HCT116 (cell line): ENCODE measurements at regions not wholly inside any gene's neighbourhood (a gene's known extent, or its start where the extent isn't known, plus 50 kb on each side); places are given as distances from the start of the nearest gene placed in this dataset.

Experiments
- ATAC-seq: fragments of 200-7000 bp; cut with Tn5 transposase; 2 replicates; pipeline ENCODE4 v1.9.1; 2020; ENCODE audit warnings: mild to moderate bottlenecking, moderate library complexity
- BruUV-seq: library from RNA; stranded (reverse); fragments of 400-500 nt; replicated peaks from 2 replicates; lab custom pipeline; 2021; lab: Mats Ljungman, UMichigan
- CTCF ChIA-PET: fragments of 300-600 bp; sonication (Branson Sonifier 250); formaldehyde crosslinking; loops from one replicate; lab custom pipeline; 2021; ENCODE audit warnings: antibody characterized with exemption; lab: Charles Lee
- POLR2A ChIA-PET: fragments of 300-600, 350-600 bp; sonication (Branson Sonifier 250); formaldehyde crosslinking; loops from one replicate; lab custom pipeline; 2021; ENCODE audit warnings: antibody characterized with exemption; lab: Charles Lee
- RAD21 ChIA-PET, 2 experiments: fragments of 300-600 bp; sonication (Branson Sonifier 250); formaldehyde crosslinking; loops; one replicate each; lab custom pipeline; 2023; ENCODE audit warnings: low total read pairs in 2 of 2; ENCODE audit not compliant: uncharacterized antibody in 2 of 2, unreplicated experiment in 2 of 2, low non-redundant PET in 1 of 2; lab: Charles Lee
- DNase-seq: peaks from one replicate; pipeline ENCODE4 v3.0.0-alpha.2; 2010; ENCODE audit warnings: low read depth, low spot score
- H2AFZ ChIP-seq: fragments of 200-600 bp; shearing (Covaris generic), sonication (generic); 2 replicates; pipeline ENCODE4 v1.6.1; 2017; ENCODE audit warnings: low read depth, mixed run types, mixed read lengths, antibody characterized with exemption, low read length; ENCODE audit not compliant: poor library complexity, severe bottlenecking
- H3K27ac ChIP-seq: 2 replicates; pipeline ENCODE4 v1.5.1; 2012; ENCODE audit warnings: low read depth, low read length
- H3K27me3 ChIP-seq: fragments of 200-600 bp; sonication (generic); 2 replicates; pipeline ENCODE4 v1.6.1; 2016; ENCODE audit warnings: mixed run types, low read length, mixed read lengths; ENCODE audit not compliant: insufficient read depth
- H3K36me3 ChIP-seq, 2 experiments: fragments of 200-500 bp in 1 of 2; fragments of 200-600 bp in 1 of 2; sonication (Bioruptor generic) in 1 of 2; sonication (generic) in 1 of 2; 2 replicates each; pipeline versions ENCODE4 v1.5.1 to v1.6.1; 2014 to 2016; ENCODE audit warnings: low read length in 2 of 2, inconsistent platforms in 1 of 2, mixed read lengths in 1 of 2, mixed run types in 1 of 2; ENCODE audit not compliant: insufficient read depth in 2 of 2, control insufficient read depth in 1 of 2
- H3K4me1 ChIP-seq, 2 experiments: fragments of 200-600 bp in 1 of 2; sonication (generic) in 1 of 2; 2 replicates each; pipeline versions ENCODE4 v1.5.1 to v1.6.1; 2012 to 2017; ENCODE audit warnings: low read length in 2 of 2, inconsistent platforms in 1 of 2, mild to moderate bottlenecking in 1 of 2, mixed read lengths in 1 of 2, mixed run types in 1 of 2, moderate library complexity in 1 of 2; ENCODE audit not compliant: insufficient read depth in 2 of 2, control insufficient read depth in 1 of 2
- H3K4me2 ChIP-seq: fragments of 200-600 bp; sonication (generic); 2 replicates; pipeline ENCODE4 v1.6.1; 2017; ENCODE audit warnings: mixed run types, low read length, mixed read lengths
- H3K4me3 ChIP-seq, 2 experiments: fragments of 200-600 bp in 1 of 2; sonication (generic) in 1 of 2; replicated peaks in 1 of 2; 2 replicates each; pipeline ENCODE4 v1.5.1; 2011 to 2016; ENCODE audit warnings: low read length in 2 of 2, control low read depth in 1 of 2, low read depth in 1 of 2, mild to moderate bottlenecking in 1 of 2, mixed read lengths in 1 of 2, mixed run types in 1 of 2
- H3K79me2 ChIP-seq: fragments of 200-600 bp; sonication (generic); 2 replicates; pipeline ENCODE4 v1.6.1; 2017; ENCODE audit warnings: mild to moderate bottlenecking, mixed run types, low read length, moderate library complexity, mixed read lengths; ENCODE audit not compliant: insufficient read depth
- H3K9ac ChIP-seq: fragments of 200-600 bp; sonication (generic); 2 replicates; pipeline ENCODE4 v1.6.1; 2016; ENCODE audit warnings: low read length, mixed read lengths
- H3K9me2 ChIP-seq: fragments of 200-600 bp; sonication (generic), shearing (Covaris generic); 2 replicates; pipeline ENCODE4 v1.6.1; 2017; ENCODE audit warnings: mixed run types, mild to moderate bottlenecking, moderate library complexity; ENCODE audit not compliant: insufficient read depth
- H3K9me3 ChIP-seq, 2 experiments: fragments of 200-500 bp in 1 of 2; fragments of 200-600 bp in 1 of 2; sonication (Bioruptor generic) in 1 of 2; sonication (generic) in 1 of 2; 2 replicates each; pipeline ENCODE4 v1.6.1; 2014 to 2017; ENCODE audit warnings: low read length in 2 of 2, mixed read lengths in 2 of 2, inconsistent platforms in 1 of 2, low read depth in 1 of 2, mild to moderate bottlenecking in 1 of 2, mixed run types in 1 of 2, moderate library complexity in 1 of 2; ENCODE audit not compliant: control insufficient read depth in 1 of 2, insufficient read depth in 1 of 2
- H4K20me1 ChIP-seq: fragments of 200-600 bp; sonication (generic), shearing (Covaris generic); 2 replicates; pipeline ENCODE4 v1.6.1; 2017; ENCODE audit warnings: mixed run types, mild to moderate bottlenecking, moderate library complexity; ENCODE audit not compliant: insufficient read depth
- EZH2 ChIP-seq: fragments of 200-600 bp; sonication (generic); IDR thresholded peaks from 2 replicates; pipeline ENCODE4 v1.6.1; 2017; ENCODE audit warnings: antibody characterized with exemption, mixed run types
- EZH2phosphoT487 ChIP-seq: fragments of 200-600 bp; IDR thresholded peaks from 2 replicates; pipeline ENCODE4 v1.6.1; 2018; ENCODE audit warnings: antibody characterized with exemption, borderline replicate concordance
- JUND ChIP-seq: IDR thresholded peaks from 2 replicates; pipeline ENCODE4 v1.6.1; 2012
- POLR2A ChIP-seq: IDR thresholded peaks from 2 replicates; pipeline ENCODE4 v1.7.0; 2011; ENCODE audit warnings: borderline replicate concordance; ENCODE audit not compliant: insufficient read depth, insufficient read length; ENCODE audit errors: extremely low read depth
- POLR2AphosphoS5 ChIP-seq: IDR thresholded peaks from 2 replicates; pipeline ENCODE4 v1.6.1; 2011; ENCODE audit warnings: mild to moderate bottlenecking, low read depth, low read length, moderate library complexity
- SIN3A ChIP-seq: IDR thresholded peaks from 2 replicates; pipeline ENCODE4 v1.6.1; 2012; ENCODE audit warnings: low read depth
- ZFX ChIP-seq: fragments of 450-650 bp; IDR thresholded peaks from 2 replicates; pipeline ENCODE4 v1.6.1; 2017
- intact Hi-C: fragments of 100-400 bp; cut with micrococcal nuclease; formaldehyde crosslinking; loops from 2 replicates; pipeline ENCODE4 v1.10.0; 2022
- TF ChIP-seq, protein P1 (sequence below): IDR thresholded peaks from 2 replicates; pipeline ENCODE4 v1.6.1; 2012; ENCODE audit warnings: low read depth
- TF ChIP-seq, protein P2 (sequence below): IDR thresholded peaks from 2 replicates; pipeline ENCODE4 v1.6.1; 2012
- TF ChIP-seq, protein P3 (sequence below): IDR thresholded peaks from 2 replicates; pipeline ENCODE4 v1.6.1; 2011; ENCODE audit warnings: mild to moderate bottlenecking, low read length, moderate library complexity; ENCODE audit not compliant: insufficient replicate concordance; ENCODE audit errors: extremely low read depth

DNA sequence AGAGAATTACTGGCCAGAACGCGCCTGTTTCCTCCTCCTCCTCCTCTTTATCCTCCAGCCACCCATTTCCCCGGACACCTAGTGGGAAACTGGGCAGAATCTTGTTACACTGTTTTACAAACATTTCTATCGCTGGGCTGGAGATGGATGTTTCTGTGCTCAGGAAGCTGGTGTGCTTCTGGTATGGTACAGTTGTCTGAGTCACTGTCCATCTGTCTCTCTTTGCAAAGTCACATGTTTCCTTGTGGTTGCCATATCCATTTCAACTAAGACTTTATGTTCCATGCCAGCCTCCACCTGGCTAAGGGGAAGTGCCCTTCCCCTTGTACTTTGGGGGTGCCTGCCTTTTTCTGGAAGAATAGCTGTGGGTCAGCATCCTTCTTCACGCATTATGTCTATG is 52.9 kb upstream of the SLC22A16 start:
- Histone ChIP-seq H3K9ac (no peak overlapping the region), H3K36me3 (no peaks in the 10 kb centered on the region), H3K9me3 (no peaks in the 10 kb centered on the region), H2AFZ (no peak overlapping the region), H3K4me2 (no peak overlapping the region), H4K20me1 (no peaks in the 10 kb centered on the region), H3K9me2 (no peaks in the 10 kb centered on the region), H3K4me1 (peaks cover 0 to 25% of the 10 kb centered on the region in 2 experiments; a peak in 2 of 4 replicates), H3K27ac (no peak overlapping the region), H3K79me2 (no peaks in the 10 kb centered on the region), H3K4me3 (no peak overlapping the region), H3K27me3 (no peaks in the 10 kb centered on the region)
- ATAC-seq, result no peak
- ChIA-PET CTCF (interaction anchor here (1.4 kb wide), 1 partner anchor 470 kb away, joined by 6 read pairs; no protein-coding TSS in a partner anchor), POLR2A (no interaction called here), RAD21 (no interaction called here)
- no TSS peak for BruUV-seq
- no peak for TF ChIP-seq JUND
- no peak for TF ChIP-seq ZFX
- TF ChIP-seq POLR2A, result no peak
- TF ChIP-seq, protein P1, sequence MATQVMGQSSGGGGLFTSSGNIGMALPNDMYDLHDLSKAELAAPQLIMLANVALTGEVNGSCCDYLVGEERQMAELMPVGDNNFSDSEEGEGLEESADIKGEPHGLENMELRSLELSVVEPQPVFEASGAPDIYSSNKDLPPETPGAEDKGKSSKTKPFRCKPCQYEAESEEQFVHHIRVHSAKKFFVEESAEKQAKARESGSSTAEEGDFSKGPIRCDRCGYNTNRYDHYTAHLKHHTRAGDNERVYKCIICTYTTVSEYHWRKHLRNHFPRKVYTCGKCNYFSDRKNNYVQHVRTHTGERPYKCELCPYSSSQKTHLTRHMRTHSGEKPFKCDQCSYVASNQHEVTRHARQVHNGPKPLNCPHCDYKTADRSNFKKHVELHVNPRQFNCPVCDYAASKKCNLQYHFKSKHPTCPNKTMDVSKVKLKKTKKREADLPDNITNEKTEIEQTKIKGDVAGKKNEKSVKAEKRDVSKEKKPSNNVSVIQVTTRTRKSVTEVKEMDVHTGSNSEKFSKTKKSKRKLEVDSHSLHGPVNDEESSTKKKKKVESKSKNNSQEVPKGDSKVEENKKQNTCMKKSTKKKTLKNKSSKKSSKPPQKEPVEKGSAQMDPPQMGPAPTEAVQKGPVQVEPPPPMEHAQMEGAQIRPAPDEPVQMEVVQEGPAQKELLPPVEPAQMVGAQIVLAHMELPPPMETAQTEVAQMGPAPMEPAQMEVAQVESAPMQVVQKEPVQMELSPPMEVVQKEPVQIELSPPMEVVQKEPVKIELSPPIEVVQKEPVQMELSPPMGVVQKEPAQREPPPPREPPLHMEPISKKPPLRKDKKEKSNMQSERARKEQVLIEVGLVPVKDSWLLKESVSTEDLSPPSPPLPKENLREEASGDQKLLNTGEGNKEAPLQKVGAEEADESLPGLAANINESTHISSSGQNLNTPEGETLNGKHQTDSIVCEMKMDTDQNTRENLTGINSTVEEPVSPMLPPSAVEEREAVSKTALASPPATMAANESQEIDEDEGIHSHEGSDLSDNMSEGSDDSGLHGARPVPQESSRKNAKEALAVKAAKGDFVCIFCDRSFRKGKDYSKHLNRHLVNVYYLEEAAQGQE, result no peak
- no peak for DNase-seq
- intact Hi-C loops, result loop anchor here (2.0 to 5.0 kb wide), 4 partner anchors 153 to 729 kb away; a partner anchor contains a TSS

DNA sequence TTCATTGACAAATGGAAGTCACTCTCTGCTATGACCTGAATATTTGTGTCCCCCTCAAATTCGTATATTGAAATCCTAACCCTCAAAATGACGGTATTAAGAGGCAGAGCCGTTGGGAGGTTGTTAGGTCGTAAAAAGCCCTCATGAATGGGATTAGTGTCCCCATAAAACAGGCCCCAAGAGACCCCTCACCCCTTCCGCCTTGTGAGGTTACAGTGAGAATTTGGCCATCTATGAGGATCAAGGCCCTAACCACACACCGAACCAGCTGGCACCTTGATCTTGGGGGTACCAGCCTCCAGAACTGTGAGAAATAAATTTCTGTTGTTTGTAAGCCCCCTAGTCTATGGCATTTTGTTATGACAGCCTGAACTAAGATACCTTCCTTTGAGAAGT is 52.5 kb upstream of the SLC22A16 start:
- no TSS peak for BruUV-seq
- ChIA-PET CTCF (interaction anchor here (0.7 to 1.7 kb wide), 8 partner anchors 154 to 730 kb away, joined by 3 to 10 read pairs (median 4); partner anchors contain the start of gene CDK19), POLR2A (interaction anchor here (0.8 to 1.2 kb wide), 2 partner anchors 345 to 350 kb away, joined by 3 to 4 read pairs; partner anchors contain the start of gene AMD1), RAD21 (no interaction called here)
- ATAC-seq (no peak), DNase-seq (no peak)
- TF ChIP-seq EZH2 (no peak), SIN3A (no peak), POLR2AphosphoS5 (no peak), EZH2phosphoT487 (no peak)
- TF ChIP-seq, protein P2, sequence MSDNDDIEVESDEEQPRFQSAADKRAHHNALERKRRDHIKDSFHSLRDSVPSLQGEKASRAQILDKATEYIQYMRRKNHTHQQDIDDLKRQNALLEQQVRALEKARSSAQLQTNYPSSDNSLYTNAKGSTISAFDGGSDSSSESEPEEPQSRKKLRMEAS, result no peak
- TF ChIP-seq, protein P3, sequence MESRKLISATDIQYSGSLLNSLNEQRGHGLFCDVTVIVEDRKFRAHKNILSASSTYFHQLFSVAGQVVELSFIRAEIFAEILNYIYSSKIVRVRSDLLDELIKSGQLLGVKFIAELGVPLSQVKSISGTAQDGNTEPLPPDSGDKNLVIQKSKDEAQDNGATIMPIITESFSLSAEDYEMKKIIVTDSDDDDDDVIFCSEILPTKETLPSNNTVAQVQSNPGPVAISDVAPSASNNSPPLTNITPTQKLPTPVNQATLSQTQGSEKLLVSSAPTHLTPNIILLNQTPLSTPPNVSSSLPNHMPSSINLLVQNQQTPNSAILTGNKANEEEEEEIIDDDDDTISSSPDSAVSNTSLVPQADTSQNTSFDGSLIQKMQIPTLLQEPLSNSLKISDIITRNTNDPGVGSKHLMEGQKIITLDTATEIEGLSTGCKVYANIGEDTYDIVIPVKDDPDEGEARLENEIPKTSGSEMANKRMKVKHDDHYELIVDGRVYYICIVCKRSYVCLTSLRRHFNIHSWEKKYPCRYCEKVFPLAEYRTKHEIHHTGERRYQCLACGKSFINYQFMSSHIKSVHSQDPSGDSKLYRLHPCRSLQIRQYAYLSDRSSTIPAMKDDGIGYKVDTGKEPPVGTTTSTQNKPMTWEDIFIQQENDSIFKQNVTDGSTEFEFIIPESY, result no peak
- Histone ChIP-seq H3K4me1 (peaks cover 0 to 25% of the 10 kb centered on the region in 2 experiments; a peak in 2 of 4 replicates), H2AFZ (peak overlapping the region; percentile 63), H3K9me2 (no peaks in the 10 kb centered on the region), H3K27me3 (no peaks in the 10 kb centered on the region), H4K20me1 (no peaks in the 10 kb centered on the region), H3K27ac (no peak overlapping the region), H3K79me2 (no peaks in the 10 kb centered on the region), H3K9ac (no peak overlapping the region), H3K36me3 (no peaks in the 10 kb centered on the region), H3K9me3 (no peaks in the 10 kb centered on the region), H3K4me2 (0 out of 2 replicates have a peak overlapping the region, but pooled peaks have one; percentile 4), H3K4me3 (no peak overlapping the region)
- intact Hi-C loops, result loop anchor here (1.0 to 5.0 kb wide), 6 partner anchors 153 to 730 kb away; a partner anchor contains a TSS
